Suppressor macrophage (primary cell): ENCODE measurements at regions not wholly inside any gene's neighbourhood (a gene's known extent, or its start where the extent isn't known, plus 50 kb on each side); places are given as distances from the start of the nearest gene placed in this dataset.
"Not testable (repeated sequence)": the region's sequence is repeated elsewhere in the genome, so short reads cannot be mapped to it uniquely, and the experiment has no call there.

Experiments
- DNase-seq, 4 experiments: peaks; one replicate each; pipeline ENCODE4 v3.0.0-alpha.2; 2020 to 2022

GRCh38 chr2:195343942-195344530 lies 313.0 kb upstream of the SLC39A10 start:
- no peak for DNase-seq

- DNase-seq: peak in 1 of 4 experiments; percentile 5
Observed at GRCh38 chr2:195343540-195343939, 313.5 kb upstream of the SLC39A10 start.

GRCh38 chr2:195342061-195342460 lies 315.0 kb upstream of the SLC39A10 start:
- DNase-seq: no peak

GRCh38 chr2:195338856-195339255 lies 318.2 kb upstream of the SLC39A10 start:
- DNase-seq: peak in 1 of 4 experiments; percentile 16

GRCh38 chr2:195337597-195337996 lies 319.4 kb upstream of the SLC39A10 start:
- no peak for DNase-seq

GRCh38 chr2:195333869-195334268 lies 323.2 kb upstream of the SLC39A10 start:
- DNase-seq: no peak

GRCh38 chr2:195331966-195332365 lies 325.1 kb upstream of the SLC39A10 start:
- no peak for DNase-seq

GRCh38 chr2:195331129-195331528 lies 325.9 kb upstream of the SLC39A10 start:
- no peak for DNase-seq

- DNase-seq: no peak
Observed at GRCh38 chr2:195330513-195330956, 326.5 kb upstream of the SLC39A10 start.

GRCh38 chr2:195329784-195330183 lies 327.2 kb upstream of the SLC39A10 start:
- not testable (repeated sequence) for DNase-seq

GRCh38 chr2:195326537-195326936 lies 330.5 kb upstream of the SLC39A10 start:
- no peak for DNase-seq

GRCh38 chr2:195322324-195322723 lies 334.7 kb upstream of the SLC39A10 start:
- DNase-seq: no peak

- no peak for DNase-seq
Observed at GRCh38 chr2:195320413-195320973, 336.5 kb upstream of the SLC39A10 start.

- DNase-seq: no peak
Observed at GRCh38 chr2:195319548-195320412, 337.2 kb upstream of the SLC39A10 start.

GRCh38 chr2:195319112-195319460 lies 337.9 kb upstream of the SLC39A10 start:
- no peak for DNase-seq

- DNase-seq: peak; percentile 47 to 73 (median 62)
Observed at GRCh38 chr2:195318440-195319111, 338.4 kb upstream of the SLC39A10 start.

GRCh38 chr2:195317550-195317949 lies 339.5 kb upstream of the SLC39A10 start:
- DNase-seq: no peak

- DNase-seq: peak in 2 of 4 experiments; percentile 19 to 46
Observed at GRCh38 chr2:195316486-195316885, 340.5 kb upstream of the SLC39A10 start.

GRCh38 chr2:195313962-195314361 lies 343.1 kb upstream of the SLC39A10 start:
- DNase-seq: no peak

- peak; percentile 2 to 48 (median 32) for DNase-seq
Observed at GRCh38 chr2:195312662-195313061, 344.4 kb upstream of the SLC39A10 start.

GRCh38 chr2:195308163-195308562 lies 348.9 kb upstream of the SLC39A10 start:
- no peak for DNase-seq

- no peak for DNase-seq
Observed at GRCh38 chr2:195307751-195308150, 349.3 kb upstream of the SLC39A10 start.

GRCh38 chr2:195304310-195304709 lies 352.7 kb upstream of the SLC39A10 start:
- no peak for DNase-seq
